Kidney epithelial cell (primary cell): ENCODE measurements at regions not wholly inside any gene's neighbourhood (a gene's known extent, or its start where the extent isn't known, plus 50 kb on each side); places are given as distances from the start of the nearest gene placed in this dataset.
A peak's percentile ranks its signal among the peaks of the same experiment; 100 is the strongest.

Experiments used
- DNase-seq: peaks from one replicate; pipeline ENCODE4 v3.0.0-alpha.2; 2010; ENCODE audit warnings: low read depth
- H3K27me3 ChIP-seq: 2 replicates; pipeline ENCODE4 v1.6.0; 2011; ENCODE audit warnings: low read length; ENCODE audit not compliant: control insufficient read depth, insufficient read depth
- H3K36me3 ChIP-seq: 2 replicates; pipeline ENCODE4 v1.5.1; 2011; ENCODE audit warnings: low read length; ENCODE audit not compliant: control insufficient read depth, insufficient read depth
- H3K4me3 ChIP-seq: 2 replicates; pipeline ENCODE4 v1.5.1; 2011; ENCODE audit warnings: low read depth, mild to moderate bottlenecking, control low read depth, low read length
- CTCF ChIP-seq: IDR thresholded peaks from 2 replicates; pipeline ENCODE4 v1.5.1; 2011; ENCODE audit warnings: mild to moderate bottlenecking, moderate library complexity, low read length, control low read depth, inconsistent platforms; ENCODE audit not compliant: insufficient read depth, poor library complexity, severe bottlenecking

DNA sequence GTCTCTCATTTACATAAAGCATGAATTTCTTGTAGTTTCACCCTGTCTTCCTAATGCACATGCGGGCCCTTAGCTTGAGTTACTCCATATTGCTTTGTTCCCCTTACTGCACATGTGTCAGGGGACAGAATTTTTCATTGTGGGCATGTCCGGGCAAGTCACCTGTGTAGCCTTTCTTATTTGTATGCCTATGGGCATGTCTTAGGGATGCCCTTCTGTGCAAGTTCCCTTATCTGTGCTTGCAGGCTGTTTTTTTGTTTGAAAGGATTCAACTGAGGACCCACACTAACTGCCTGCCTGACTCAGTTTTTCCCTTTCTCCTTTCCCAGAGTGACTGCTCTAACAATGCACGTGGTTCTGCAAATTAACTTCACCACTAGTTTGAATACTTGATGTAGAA is 161.7 kb downstream of the YTHDC2 start:
- no peak for DNase-seq
- TF ChIP-seq CTCF, result no peak

GRCh38 chr5:113678202-113678601 is 164.7 kb downstream of the YTHDC2 start:
- no peak overlapping the region for H3K4me3 ChIP-seq
- H3K27me3 ChIP-seq, result no peaks in the 10 kb centered on the region
- no peak for TF ChIP-seq CTCF
- no peak for DNase-seq
- no peaks in the 10 kb centered on the region for H3K36me3 ChIP-seq

More for the DNA sequence above, 161.7 kb downstream of the YTHDC2 start:
- no peak overlapping the region for H3K4me3 ChIP-seq
- no peaks in the 10 kb centered on the region for H3K27me3 ChIP-seq
- H3K36me3 ChIP-seq, result no peaks in the 10 kb centered on the region

DNA sequence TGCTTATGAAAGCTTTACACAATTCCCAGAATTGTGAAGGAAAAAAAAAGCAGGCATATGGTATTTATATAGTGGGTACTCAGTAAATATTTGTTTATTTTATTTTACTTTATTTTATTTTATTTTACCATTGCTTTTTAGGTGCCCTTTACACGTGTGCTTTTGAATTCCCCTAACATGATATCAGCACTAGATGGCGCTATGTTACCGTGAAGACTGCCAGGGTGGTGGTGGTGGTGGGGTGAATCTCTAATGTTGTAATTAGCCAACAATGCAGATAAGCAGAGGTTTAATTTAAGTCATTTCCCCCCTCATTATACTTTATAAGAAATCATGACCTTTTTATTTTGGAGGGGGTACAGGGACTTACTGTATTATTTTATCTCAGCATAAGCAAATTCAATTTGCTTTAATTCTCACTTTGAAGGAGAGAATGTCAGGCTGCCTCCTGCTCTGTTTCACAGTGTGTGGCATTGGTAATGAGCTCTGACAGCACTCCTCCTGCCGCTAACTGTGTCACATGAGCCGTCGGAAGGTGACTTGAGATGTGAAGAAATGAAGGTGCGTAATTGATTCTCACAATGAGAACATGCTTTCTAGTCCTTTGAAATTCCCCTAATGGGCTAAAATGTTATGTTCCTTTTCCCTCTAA is 165.6 kb downstream of the YTHDC2 start:
- Histone ChIP-seq H3K4me3 (no peak overlapping the region), H3K36me3 (no peaks in the 10 kb centered on the region), H3K27me3 (no peaks in the 10 kb centered on the region)
- TF ChIP-seq CTCF, result peak; percentile 73
- no peak for DNase-seq

- H3K4me3 ChIP-seq, result no peak overlapping the region
- TF ChIP-seq CTCF, result no peak
- no peaks in the 10 kb centered on the region for H3K27me3 ChIP-seq
- no peaks in the 10 kb centered on the region for H3K36me3 ChIP-seq
- no peak for DNase-seq
Measured at GRCh38 chr5:113680534-113680933, 167.0 kb downstream of the YTHDC2 start.

DNA sequence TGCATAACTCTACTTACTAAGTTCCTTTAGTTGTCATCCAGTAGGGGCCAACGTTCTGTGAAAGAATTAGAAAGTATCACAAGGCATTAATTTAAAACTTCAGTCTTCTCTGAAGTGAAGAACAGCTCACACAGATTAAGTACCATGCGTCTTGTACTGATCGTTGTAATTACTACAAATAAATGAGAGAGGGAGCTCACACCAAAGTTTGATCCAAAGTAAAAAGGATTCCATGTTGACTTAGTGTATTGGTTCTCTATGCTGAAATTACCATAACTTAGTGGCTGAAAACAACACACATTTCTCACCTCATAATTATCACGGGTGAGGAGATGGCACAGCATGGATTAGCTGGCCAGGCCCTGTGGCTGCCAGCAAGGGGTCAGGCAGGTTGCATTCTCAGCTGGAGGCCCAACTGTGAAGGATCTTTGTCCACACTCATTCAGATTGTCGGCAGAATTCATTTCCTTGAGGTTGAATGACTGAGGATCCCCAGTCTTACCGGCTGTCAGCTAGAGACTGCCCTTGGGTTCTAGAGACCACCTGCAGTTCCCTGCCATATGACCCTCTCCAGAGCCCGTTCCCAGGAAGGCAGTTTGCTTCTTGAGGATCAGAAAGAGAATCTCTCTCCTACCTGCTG is 169.1 kb downstream of the YTHDC2 start:
- TF ChIP-seq CTCF, result no peak
- no peak for DNase-seq
- Histone ChIP-seq H3K27me3 (no peaks in the 10 kb centered on the region), H3K4me3 (no peak overlapping the region), H3K36me3 (no peaks in the 10 kb centered on the region)

DNA sequence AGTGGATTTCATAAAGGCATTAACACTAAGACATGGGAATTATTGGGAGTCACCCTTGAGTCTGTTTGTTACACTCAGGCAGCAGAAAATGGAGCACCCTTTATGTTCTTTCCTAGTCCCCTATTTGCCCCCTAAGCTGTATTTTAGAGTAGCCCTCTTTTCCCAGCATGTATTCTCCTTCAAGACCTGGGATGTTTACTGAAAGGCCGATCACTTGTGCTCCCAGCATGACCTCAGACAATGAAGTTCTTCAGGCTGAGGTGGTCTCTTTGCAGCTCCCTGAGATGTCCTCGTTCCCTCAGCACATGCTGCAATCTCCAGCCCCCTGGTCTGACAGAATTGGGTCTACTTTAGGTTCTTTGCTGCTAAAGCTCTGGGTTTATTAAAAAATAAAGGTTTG is 169.7 kb downstream of the YTHDC2 start:
- H3K36me3 ChIP-seq, result no peaks in the 10 kb centered on the region
- H3K4me3 ChIP-seq, result no peak overlapping the region
- H3K27me3 ChIP-seq, result no peaks in the 10 kb centered on the region
- no peak for DNase-seq
- TF ChIP-seq CTCF, result no peak
